ENCODE measurements at regions not wholly inside any gene's neighbourhood (a gene's known extent, or its start where the extent isn't known, plus 50 kb on each side); places are given as distances from the start of the nearest gene placed in this dataset.

DNA sequence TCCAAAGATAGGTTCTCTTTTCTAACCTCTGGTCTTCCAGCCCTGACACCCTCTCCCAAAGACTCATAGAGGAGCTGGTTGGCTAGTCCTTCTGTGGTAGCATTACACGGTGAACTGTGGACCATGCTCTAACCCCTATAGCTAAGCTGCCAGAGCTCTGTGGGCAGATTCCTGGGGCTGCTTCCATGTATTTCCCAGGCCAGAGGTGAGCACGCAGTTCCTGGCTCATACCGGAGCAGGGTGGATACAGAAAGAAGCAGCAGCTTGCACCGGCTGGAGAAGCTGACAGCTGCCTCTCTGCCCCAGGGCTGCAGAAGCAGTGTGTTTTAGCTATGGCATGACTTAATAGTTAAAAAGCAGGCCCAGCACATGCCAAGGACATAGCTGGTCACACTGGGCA, 84.1 kb upstream of the FOXP4 start:
- Histone ChIP-seq H3K14ac (ENCODE audit: insufficient read depth, low read length) (no peak overlapping the region; the same call in 1 of the 2 replicates), H2BK12ac (ENCODE audit: insufficient read length, low read depth, low read length) (no peak overlapping the region), H3K4me2 (ENCODE audit: insufficient read depth, insufficient read length, low read length) (no peak overlapping the region), H3K27ac (ENCODE audit: insufficient read length, low read depth, low read length) (no peak overlapping the region), H2BK15ac (ENCODE audit: low read depth, low read length) (no peak overlapping the region), H3T11ph (ENCODE audit: low read length) (no peak overlapping the region), H3K79me2 (ENCODE audit: insufficient read depth, low read length) (no peaks in the 10 kb centered on the region), H3K23me2 (ENCODE audit: insufficient read length, low read depth, low read length, poor library complexity, severe bottlenecking) (no peaks in the 10 kb centered on the region), H3K9ac (ENCODE audit: extremely low read depth, insufficient read length, low read length) (no peak overlapping the region), H3K4ac (ENCODE audit: low read depth, low read length) (no peak overlapping the region), H2AFZ (ENCODE audit: low read length) (no peak overlapping the region), H3K4me1 (ENCODE audit: insufficient read depth, low read length) (peaks cover 10% of the 10 kb centered on the region; the same call in 1 of the 2 replicates), H3K56ac (ENCODE audit: insufficient read length, low read depth, low read length) (no peak overlapping the region), H3K79me1 (ENCODE audit: insufficient read depth, low read depth, low read length, poor library complexity, severe bottlenecking) (no peaks in the 10 kb centered on the region), H4K8ac (replicated peaks; ENCODE audit: insufficient read length, low read depth, low read length) (no peak overlapping the region), H4K5ac (ENCODE audit: insufficient read length, low read depth, low read length) (no peak overlapping the region), H3K9me3 (ENCODE audit: control insufficient read depth, low read depth, low read length) (no peaks in the 10 kb centered on the region), H3K23ac (ENCODE audit: insufficient read length, low read depth, low read length) (no peak overlapping the region), H2BK5ac (ENCODE audit: insufficient read length, low read length) (no peak overlapping the region), H4K20me1 (ENCODE audit: control insufficient read depth, insufficient read depth, insufficient read length) (no peaks in the 10 kb centered on the region), H3K27me3 (ENCODE audit: insufficient read depth, low read length) (peaks cover 14% of the 10 kb centered on the region; the same call in 1 of the 2 replicates), H2BK120ac (ENCODE audit: low read depth, low read length, poor library complexity, severe bottlenecking) (no peak overlapping the region), H3K18ac (ENCODE audit: insufficient read length, low read depth, low read length) (no peak overlapping the region), H2BK20ac (ENCODE audit: low read depth, low read length, poor library complexity, severe bottlenecking) (no peak overlapping the region), H2AK5ac (ENCODE audit: insufficient read length, low read length) (no peak overlapping the region), H4K91ac (ENCODE audit: insufficient read length, low read depth, low read length) (no peak overlapping the region)
- Mint-ChIP-seq H3K4me1 (peaks cover 20 to 26% of the 10 kb centered on the region in 2 experiments), H3K36me3 (ENCODE audit: insufficient read depth in 1 of 3, low read depth in 3 of 3) (no peaks in the 10 kb centered on the region; a peak in 1 of 7 replicates), H3K27me3 (ENCODE audit: low read depth) (peaks cover 96% of the 10 kb centered on the region), H3K27ac (no peak overlapping the region), H3K9me3 (no peaks in the 10 kb centered on the region), H3K4me3 (no peak overlapping the region)
- no CpG with 5 or more reads among the region's 4 CpGs for WGBS (ENCODE audit: extremely low coverage, insufficient read length, low lambda C conversion rate)
- no peak for DNase-seq
- TF ChIP-seq, protein P1, sequence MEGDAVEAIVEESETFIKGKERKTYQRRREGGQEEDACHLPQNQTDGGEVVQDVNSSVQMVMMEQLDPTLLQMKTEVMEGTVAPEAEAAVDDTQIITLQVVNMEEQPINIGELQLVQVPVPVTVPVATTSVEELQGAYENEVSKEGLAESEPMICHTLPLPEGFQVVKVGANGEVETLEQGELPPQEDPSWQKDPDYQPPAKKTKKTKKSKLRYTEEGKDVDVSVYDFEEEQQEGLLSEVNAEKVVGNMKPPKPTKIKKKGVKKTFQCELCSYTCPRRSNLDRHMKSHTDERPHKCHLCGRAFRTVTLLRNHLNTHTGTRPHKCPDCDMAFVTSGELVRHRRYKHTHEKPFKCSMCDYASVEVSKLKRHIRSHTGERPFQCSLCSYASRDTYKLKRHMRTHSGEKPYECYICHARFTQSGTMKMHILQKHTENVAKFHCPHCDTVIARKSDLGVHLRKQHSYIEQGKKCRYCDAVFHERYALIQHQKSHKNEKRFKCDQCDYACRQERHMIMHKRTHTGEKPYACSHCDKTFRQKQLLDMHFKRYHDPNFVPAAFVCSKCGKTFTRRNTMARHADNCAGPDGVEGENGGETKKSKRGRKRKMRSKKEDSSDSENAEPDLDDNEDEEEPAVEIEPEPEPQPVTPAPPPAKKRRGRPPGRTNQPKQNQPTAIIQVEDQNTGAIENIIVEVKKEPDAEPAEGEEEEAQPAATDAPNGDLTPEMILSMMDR (conservative IDR thresholded peaks at IDR 0.05): no peak
